GM23248 (cell line): ENCODE measurements at regions not wholly inside any gene's neighbourhood (a gene's known extent, or its start where the extent isn't known, plus 50 kb on each side); places are given as distances from the start of the nearest gene placed in this dataset.

Experiments
- DNase-seq: peaks from one replicate; pipeline ENCODE4 v3.0.0-alpha.2; 2015
- H2AFZ ChIP-seq: fragments of 200-600 bp; sonication (generic); 2 replicates; pipeline ENCODE4 v1.6.1; 2016; ENCODE audit warnings: antibody characterized with exemption
- H3F3A ChIP-seq: fragments of 200-600 bp; sonication (generic); 2 replicates; pipeline ENCODE4 v1.6.1; 2016; ENCODE audit warnings: mild to moderate bottlenecking, antibody characterized with exemption, mixed run types; ENCODE audit not compliant: insufficient read depth
- H3K27ac ChIP-seq: fragments of 200-600 bp; sonication (generic); 2 replicates; pipeline ENCODE4 v1.5.1; 2016; ENCODE audit warnings: mild to moderate bottlenecking
- H3K27me3 ChIP-seq: fragments of 200-600 bp; sonication (generic); replicated peaks from 2 replicates; pipeline ENCODE4 v1.6.1; 2016; ENCODE audit warnings: mild to moderate bottlenecking; ENCODE audit not compliant: insufficient read depth
- H3K36me3 ChIP-seq: fragments of 200-600 bp; sonication (generic); 2 replicates; pipeline ENCODE4 v1.6.1; 2016; ENCODE audit warnings: low read depth, mild to moderate bottlenecking
- H3K4me1 ChIP-seq: fragments of 200-600 bp; sonication (generic); 2 replicates; pipeline ENCODE4 v1.6.1; 2016; ENCODE audit warnings: mild to moderate bottlenecking; ENCODE audit not compliant: insufficient read depth
- H3K4me2 ChIP-seq: fragments of 200-600 bp; sonication (generic); one replicate; pipeline ENCODE4 v1.6.1; 2016; ENCODE audit warnings: mild to moderate bottlenecking; ENCODE audit not compliant: unreplicated experiment
- H3K4me3 ChIP-seq: fragments of 200-600 bp; sonication (generic); 2 replicates; pipeline ENCODE4 v1.5.1; 2016; ENCODE audit warnings: mild to moderate bottlenecking
- H3K79me2 ChIP-seq: fragments of 200-600 bp; sonication (generic); 2 replicates; pipeline ENCODE4 v1.6.1; 2016; ENCODE audit warnings: mild to moderate bottlenecking; ENCODE audit not compliant: insufficient read depth
- H3K9ac ChIP-seq: fragments of 200-600 bp; sonication (generic); 2 replicates; pipeline ENCODE4 v1.6.1; 2016; ENCODE audit warnings: mild to moderate bottlenecking
- H3K9me2 ChIP-seq: fragments of 200-600 bp; sonication (generic); 2 replicates; pipeline ENCODE4 v1.6.1; 2016; ENCODE audit warnings: mixed run types, mild to moderate bottlenecking, moderate library complexity; ENCODE audit not compliant: insufficient read depth
- H3K9me3 ChIP-seq: fragments of 200-600 bp; sonication (generic); one replicate; pipeline ENCODE4 v1.6.1; 2017; ENCODE audit warnings: low read depth
- H4K20me1 ChIP-seq: fragments of 200-600 bp; sonication (generic); 2 replicates; pipeline ENCODE4 v1.6.0; 2016; ENCODE audit not compliant: insufficient read depth
- EZH2 ChIP-seq: fragments of 200-600 bp; sonication (generic); IDR thresholded peaks from 2 replicates; pipeline ENCODE4 v1.6.1; 2018; ENCODE audit warnings: antibody characterized with exemption, mild to moderate bottlenecking; ENCODE audit not compliant: insufficient read depth, poor library complexity, severe bottlenecking
- EZH2phosphoT487 ChIP-seq: fragments of 200-600 bp; sonication (generic); IDR thresholded peaks from 2 replicates; pipeline ENCODE4 v1.6.1; 2018; ENCODE audit warnings: antibody characterized with exemption, moderate library complexity, mild to moderate bottlenecking, low read depth; ENCODE audit not compliant: insufficient read depth
- WGBS, 2 experiments: methylation state at CpG; one replicate each; pipeline ENCODE4 v1.1.6; 2015 to 2017; ENCODE audit warnings: low lambda C conversion rate in 2 of 2, low coverage in 1 of 2; ENCODE audit errors: missing lambda C conversion rate in 2 of 2; 5-methylcytosine and 5-hydroxymethylcytosine counted together
- in situ Hi-C: fragments of 300-500 bp; cut with MboI; formaldehyde crosslinking; loops from 2 replicates; pipeline ENCODE4 v1.15.0; 2020

- Histone ChIP-seq H3F3A (peaks cover 41% of the 10 kb centered on the region), H3K4me3 (no peak overlapping the region), H2AFZ (no peak overlapping the region), H3K79me2 (no peaks in the 10 kb centered on the region), H3K9me2 (no peaks in the 10 kb centered on the region), H3K36me3 (no peaks in the 10 kb centered on the region), H3K4me2 (no peak overlapping the region), H3K4me1 (peaks cover 46% of the 10 kb centered on the region), H3K27me3 (no peaks in the 10 kb centered on the region), H3K27ac (no peak overlapping the region), H3K9me3 (no peaks in the 10 kb centered on the region), H4K20me1 (no peaks in the 10 kb centered on the region), H3K9ac (no peak overlapping the region)
- in situ Hi-C loops, result loop anchor here (25.0 kb wide), 1 partner anchor 621 kb away; the partner anchor contains the start of gene LMO4
- DNase-seq, result no peak
- WGBS, 2 experiments, result 99 to 100% methylated on average over 4 of the region's 4 CpGs
- TF ChIP-seq EZH2phosphoT487 (no peak), EZH2 (no peak)
Measured at GRCh38 chr1:87958201-87958600, 629.5 kb downstream of the LMO4 start.

GRCh38 chr1:87958716-87959115 lies 630.0 kb downstream of the LMO4 start:
- no peak overlapping the region for H3K4me2 ChIP-seq
- no peak for DNase-seq
- no peak overlapping the region for H3K4me3 ChIP-seq
- in situ Hi-C loops, result loop anchor here (25.0 kb wide), 1 partner anchor 621 kb away; the partner anchor contains the start of gene LMO4
- no peaks in the 10 kb centered on the region for H3K79me2 ChIP-seq
- no peaks in the 10 kb centered on the region for H3K9me3 ChIP-seq
- no peaks in the 10 kb centered on the region for H3K9me2 ChIP-seq
- H3K36me3 ChIP-seq, result no peaks in the 10 kb centered on the region
- 67 to 79% methylated on average over 1 of the region's 1 CpG for WGBS, 2 experiments
- no peaks in the 10 kb centered on the region for H4K20me1 ChIP-seq
- no peak overlapping the region for H3K27ac ChIP-seq
- H3F3A ChIP-seq, result peaks cover 43% of the 10 kb centered on the region
- no peak overlapping the region for H3K9ac ChIP-seq
- no peaks in the 10 kb centered on the region for H3K27me3 ChIP-seq
- H3K4me1 ChIP-seq, result peaks cover 51% of the 10 kb centered on the region
- no peak for TF ChIP-seq EZH2phosphoT487
- TF ChIP-seq EZH2, result no peak
- H2AFZ ChIP-seq, result no peak overlapping the region

GRCh38 chr1:87959236-87959635 lies 630.6 kb downstream of the LMO4 start:
- in situ Hi-C loops, result loop anchor here (25.0 kb wide), 1 partner anchor 622 kb away; the partner anchor contains the start of gene LMO4

GRCh38 chr1:87961992-87962391 lies 633.3 kb downstream of the LMO4 start:
- TF ChIP-seq EZH2phosphoT487, result no peak
- TF ChIP-seq EZH2, result no peak
- H3K36me3 ChIP-seq, result no peaks in the 10 kb centered on the region
- in situ Hi-C loops, result loop anchor here (25.0 kb wide), 1 partner anchor 625 kb away; the partner anchor contains the start of gene LMO4
- no peak overlapping the region for H2AFZ ChIP-seq
- H4K20me1 ChIP-seq, result no peaks in the 10 kb centered on the region
- peak; percentile 68 for DNase-seq
- H3K79me2 ChIP-seq, result no peaks in the 10 kb centered on the region
- H3K4me3 ChIP-seq, result no peak overlapping the region
- H3K9me3 ChIP-seq, result no peaks in the 10 kb centered on the region
- H3K4me1 ChIP-seq, result peaks cover 27% of the 10 kb centered on the region
- H3F3A ChIP-seq, result peaks cover 23% of the 10 kb centered on the region
- H3K9ac ChIP-seq, result no peak overlapping the region
- no peaks in the 10 kb centered on the region for H3K9me2 ChIP-seq
- H3K27ac ChIP-seq, result peak overlapping the region; percentile 36
- no peaks in the 10 kb centered on the region for H3K27me3 ChIP-seq
- no peak overlapping the region for H3K4me2 ChIP-seq

More at GRCh38 chr1:87959236-87959635, 630.6 kb downstream of the LMO4 start:
- no peak overlapping the region for H3K4me3 ChIP-seq
- no peaks in the 10 kb centered on the region for H4K20me1 ChIP-seq
- peaks cover 52% of the 10 kb centered on the region for H3K4me1 ChIP-seq
- H3F3A ChIP-seq, result peaks cover 43% of the 10 kb centered on the region
- no peaks in the 10 kb centered on the region for H3K27me3 ChIP-seq
- no peak overlapping the region for H3K4me2 ChIP-seq
- H3K9me2 ChIP-seq, result no peaks in the 10 kb centered on the region
- H2AFZ ChIP-seq, result no peak overlapping the region
- no peaks in the 10 kb centered on the region for H3K9me3 ChIP-seq
- no peaks in the 10 kb centered on the region for H3K79me2 ChIP-seq
- H3K36me3 ChIP-seq, result no peaks in the 10 kb centered on the region
- TF ChIP-seq EZH2phosphoT487 (no peak), EZH2 (no peak)
- no peak overlapping the region for H3K27ac ChIP-seq
- WGBS, 2 experiments, result 72 to 83% methylated on average over 4 of the region's 4 CpGs
- no peak overlapping the region for H3K9ac ChIP-seq
- DNase-seq, result no peak

GRCh38 chr1:87963556-87963955 lies 634.9 kb downstream of the LMO4 start:
- peak overlapping the region; percentile 25 for H3K4me2 ChIP-seq
- no peaks in the 10 kb centered on the region for H3K27me3 ChIP-seq
- in situ Hi-C loops, result loop anchor here (25.0 kb wide), 1 partner anchor 626 kb away; the partner anchor contains the start of gene LMO4
- peak; percentile 40 for DNase-seq
- H3F3A ChIP-seq, result peaks cover 33% of the 10 kb centered on the region
- H3K79me2 ChIP-seq, result no peaks in the 10 kb centered on the region
- no peaks in the 10 kb centered on the region for H3K9me2 ChIP-seq
- H3K36me3 ChIP-seq, result no peaks in the 10 kb centered on the region
- no peak overlapping the region for H3K9ac ChIP-seq
- no peaks in the 10 kb centered on the region for H3K9me3 ChIP-seq
- H3K4me3 ChIP-seq, result no peak overlapping the region
- no peak overlapping the region for H2AFZ ChIP-seq
- 47 to 58% methylated on average over 2 of the region's 2 CpGs for WGBS, 2 experiments
- no peak overlapping the region for H3K27ac ChIP-seq
- TF ChIP-seq EZH2phosphoT487 (no peak), EZH2 (no peak)
- H4K20me1 ChIP-seq, result no peaks in the 10 kb centered on the region
- H3K4me1 ChIP-seq, result peaks cover 35% of the 10 kb centered on the region
